C4-2B (cell line): ENCODE measurements at regions not wholly inside any gene's neighbourhood (a gene's known extent, or its start where the extent isn't known, plus 50 kb on each side); places are given as distances from the start of the nearest gene placed in this dataset.

Experiments used
- CTCF ChIP-seq: fragments of 450-650 bp; conservative IDR thresholded peaks from 2 replicates; pipeline ENCODE4 v1.5.1; 2017; ENCODE audit warnings: mild to moderate bottlenecking
- ZFX ChIP-seq: fragments of 450-650 bp; IDR thresholded peaks from 2 replicates; pipeline ENCODE4 v1.6.1; 2017

- TF ChIP-seq CTCF (no peak), ZFX (no peak)
Measured at GRCh38 chr10:91097313-91097712, 123.2 kb upstream of the PCGF5 start.
